KG1 (cell line): ENCODE measurements at regions not wholly inside any gene's neighbourhood (a gene's known extent, or its start where the extent isn't known, plus 50 kb on each side); places are given as distances from the start of the nearest gene placed in this dataset.
"Not testable (repeated sequence)": the region's sequence is repeated elsewhere in the genome, so short reads cannot be mapped to it uniquely, and the experiment has no call there.

Experiments
- DNase-seq: peaks from one replicate; lab custom pipeline; 2025; lab: John Stamatoyannopoulos, UW

GRCh38 chr6:85010865-85011264 lies 246.5 kb upstream of the TBX18 start:
- no peak for DNase-seq

- no peak for DNase-seq
Observed at GRCh38 chr6:85008296-85009009, 244.1 kb upstream of the TBX18 start.

- DNase-seq = no peak
Observed at GRCh38 chr6:85006362-85006761, 242.0 kb upstream of the TBX18 start.

GRCh38 chr6:85005494-85005893 lies 241.1 kb upstream of the TBX18 start:
- DNase-seq = no peak

GRCh38 chr6:85004361-85004995 lies 240.1 kb upstream of the TBX18 start:
- DNase-seq = no peak

GRCh38 chr6:85002847-85003246 lies 238.4 kb upstream of the TBX18 start:
- DNase-seq = no peak

- no peak for DNase-seq
Observed at GRCh38 chr6:85000001-85000400, 235.6 kb upstream of the TBX18 start.

- DNase-seq = no peak
Observed at GRCh38 chr6:84998223-84998622, 233.8 kb upstream of the TBX18 start.

- DNase-seq = not testable (repeated sequence)
Observed at GRCh38 chr6:84988766-84989165, 224.4 kb upstream of the TBX18 start.

GRCh38 chr6:84985490-84985889 lies 221.1 kb upstream of the TBX18 start:
- DNase-seq = not testable (repeated sequence)

- no peak for DNase-seq
Observed at GRCh38 chr6:84979541-84979940, 215.1 kb upstream of the TBX18 start.

- DNase-seq = no peak
Observed at GRCh38 chr6:84977363-84977705, 212.9 kb upstream of the TBX18 start.

- no peak for DNase-seq
Observed at GRCh38 chr6:84976526-84977362, 212.3 kb upstream of the TBX18 start.

- no peak for DNase-seq
Observed at GRCh38 chr6:84975316-84975715, 210.9 kb upstream of the TBX18 start.

GRCh38 chr6:84973606-84974005 lies 209.2 kb upstream of the TBX18 start:
- DNase-seq = no peak

GRCh38 chr6:84967965-84968364 lies 203.6 kb upstream of the TBX18 start:
- no peak for DNase-seq

GRCh38 chr6:84967389-84967788 lies 203.0 kb upstream of the TBX18 start:
- no peak for DNase-seq

GRCh38 chr6:84953111-84953755 lies 188.8 kb upstream of the TBX18 start:
- DNase-seq = no peak

GRCh38 chr6:84944926-84945325 lies 180.5 kb upstream of the TBX18 start:
- not testable (repeated sequence) for DNase-seq

- DNase-seq = no peak
Observed at GRCh38 chr6:84943905-84944304, 179.5 kb upstream of the TBX18 start.

GRCh38 chr6:84941609-84942008 lies 177.2 kb upstream of the TBX18 start:
- not testable (repeated sequence) for DNase-seq

GRCh38 chr6:84929212-84929611 lies 164.8 kb upstream of the TBX18 start:
- DNase-seq = no peak

- no peak for DNase-seq
Observed at GRCh38 chr6:84927551-84927950, 163.2 kb upstream of the TBX18 start.
